ENCODE measurements at regions not wholly inside any gene's neighbourhood (a gene's known extent, or its start where the extent isn't known, plus 50 kb on each side); places are given as distances from the start of the nearest gene placed in this dataset.

GRCh38 chr12:24118668-24119067 is 169.2 kb upstream of the SOX5 start:
- no peak for TF ChIP-seq EP300 (IDR thresholded peaks at IDR 0.05)
- TF ChIP-seq, protein P1, sequence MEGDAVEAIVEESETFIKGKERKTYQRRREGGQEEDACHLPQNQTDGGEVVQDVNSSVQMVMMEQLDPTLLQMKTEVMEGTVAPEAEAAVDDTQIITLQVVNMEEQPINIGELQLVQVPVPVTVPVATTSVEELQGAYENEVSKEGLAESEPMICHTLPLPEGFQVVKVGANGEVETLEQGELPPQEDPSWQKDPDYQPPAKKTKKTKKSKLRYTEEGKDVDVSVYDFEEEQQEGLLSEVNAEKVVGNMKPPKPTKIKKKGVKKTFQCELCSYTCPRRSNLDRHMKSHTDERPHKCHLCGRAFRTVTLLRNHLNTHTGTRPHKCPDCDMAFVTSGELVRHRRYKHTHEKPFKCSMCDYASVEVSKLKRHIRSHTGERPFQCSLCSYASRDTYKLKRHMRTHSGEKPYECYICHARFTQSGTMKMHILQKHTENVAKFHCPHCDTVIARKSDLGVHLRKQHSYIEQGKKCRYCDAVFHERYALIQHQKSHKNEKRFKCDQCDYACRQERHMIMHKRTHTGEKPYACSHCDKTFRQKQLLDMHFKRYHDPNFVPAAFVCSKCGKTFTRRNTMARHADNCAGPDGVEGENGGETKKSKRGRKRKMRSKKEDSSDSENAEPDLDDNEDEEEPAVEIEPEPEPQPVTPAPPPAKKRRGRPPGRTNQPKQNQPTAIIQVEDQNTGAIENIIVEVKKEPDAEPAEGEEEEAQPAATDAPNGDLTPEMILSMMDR (IDR thresholded peaks at IDR 0.05) = no peak
